Superior temporal gyrus (tissue), 1 donor: ENCODE measurements at regions not wholly inside any gene's neighbourhood (a gene's known extent, or its start where the extent isn't known, plus 50 kb on each side); places are given as distances from the start of the nearest gene placed in this dataset.

Source experiments
- DNase-seq: peaks from one replicate; pipeline ENCODE4 v3.0.0-alpha.2; 2016; ENCODE audit errors: extremely low spot score

DNA sequence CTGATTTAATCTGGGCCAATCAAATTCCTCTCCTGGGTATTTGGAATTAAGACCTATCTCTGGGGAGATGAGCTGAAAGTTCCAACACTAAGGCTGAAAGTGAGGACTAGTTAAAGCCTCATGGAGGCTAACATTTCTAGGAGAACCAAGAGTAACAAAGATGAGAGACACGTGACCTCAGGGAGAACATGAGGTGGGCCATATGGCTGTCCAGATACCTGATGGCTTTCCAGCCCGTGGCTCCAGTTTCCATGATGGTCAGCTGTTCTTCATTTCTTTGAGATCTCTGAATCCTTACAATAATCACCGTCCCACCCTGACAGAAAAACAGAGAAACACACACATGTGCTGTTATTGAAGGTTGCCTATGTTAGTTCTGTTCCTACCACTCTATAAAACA, 66.1 kb downstream of the LEPR start:
- no peak for DNase-seq

DNA sequence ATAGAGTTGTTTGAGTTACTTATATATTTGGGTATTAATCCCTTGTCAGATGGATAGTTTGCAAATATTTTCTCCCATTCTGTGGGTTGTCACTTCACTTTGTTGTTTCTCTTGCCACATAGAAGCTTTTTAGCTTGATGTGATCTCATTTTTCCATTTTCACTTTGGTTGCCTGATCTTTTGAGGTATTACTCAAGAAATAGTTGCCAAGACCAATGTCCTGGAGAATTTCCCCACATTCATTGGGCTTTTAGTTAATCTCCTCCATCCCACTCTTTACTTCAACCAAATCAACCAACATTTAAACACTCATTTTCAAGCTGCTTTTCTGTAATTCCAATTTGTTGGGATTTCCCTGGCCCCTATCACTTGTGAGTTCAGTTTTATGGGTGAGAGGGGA, 69.0 kb downstream of the LEPR start:
- DNase-seq: no peak

DNA sequence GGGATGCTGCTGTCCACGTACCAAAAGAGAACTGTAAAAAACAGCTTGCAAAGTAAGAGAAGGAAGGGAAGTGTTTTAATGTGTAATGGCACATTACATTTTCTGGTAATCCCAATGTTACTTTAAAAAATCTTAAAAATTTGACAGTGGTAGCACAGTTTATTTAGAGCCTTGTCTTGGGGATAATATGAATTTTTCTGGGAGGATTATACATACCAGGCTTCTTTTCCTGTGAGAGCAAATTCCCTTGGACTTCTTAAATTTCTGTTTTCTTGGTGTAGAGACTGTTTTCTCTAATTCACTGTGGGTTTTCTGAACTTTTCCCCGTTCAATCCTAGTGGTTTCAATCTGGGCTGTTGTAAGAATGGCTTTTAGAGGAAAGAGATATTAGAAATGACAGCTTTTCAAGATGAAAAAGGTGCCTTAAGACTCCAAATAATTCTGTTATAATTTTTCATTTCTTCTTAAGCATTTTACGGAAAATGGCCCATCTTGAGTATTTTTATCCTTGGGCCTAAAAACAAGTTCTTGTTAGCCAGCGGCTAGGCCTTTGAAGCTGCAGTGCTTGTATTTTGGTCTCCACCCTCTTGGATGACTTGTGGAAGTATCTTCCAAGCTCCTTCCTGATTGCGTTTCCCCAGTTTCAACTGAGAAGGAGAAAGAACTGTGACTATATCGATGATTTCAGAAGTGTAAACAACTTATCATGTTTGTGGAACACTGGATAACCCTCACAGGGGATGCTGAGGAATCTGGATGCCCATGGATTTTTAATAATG, 70.0 kb downstream of the LEPR start:
- DNase-seq: no peak

DNA sequence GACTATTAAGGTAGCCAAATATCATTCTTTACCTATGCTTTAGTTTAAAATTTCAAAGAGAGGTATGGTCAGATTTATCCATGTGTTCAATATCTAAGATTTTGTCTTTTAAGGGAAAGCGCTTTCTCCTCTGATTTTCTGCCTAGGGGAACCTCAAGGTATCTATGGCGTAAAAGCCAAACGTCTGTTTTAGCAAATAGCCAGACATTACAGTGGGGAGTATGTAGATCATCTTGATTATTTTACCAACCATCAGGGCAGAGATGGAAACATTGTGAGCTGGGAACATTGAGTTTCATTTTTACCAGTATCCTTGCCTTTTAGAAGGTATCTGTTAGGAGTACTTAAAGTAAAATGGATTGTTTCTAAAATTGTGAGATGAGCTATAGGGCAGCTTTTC, 71.0 kb downstream of the LEPR start:
- DNase-seq: no peak

DNA sequence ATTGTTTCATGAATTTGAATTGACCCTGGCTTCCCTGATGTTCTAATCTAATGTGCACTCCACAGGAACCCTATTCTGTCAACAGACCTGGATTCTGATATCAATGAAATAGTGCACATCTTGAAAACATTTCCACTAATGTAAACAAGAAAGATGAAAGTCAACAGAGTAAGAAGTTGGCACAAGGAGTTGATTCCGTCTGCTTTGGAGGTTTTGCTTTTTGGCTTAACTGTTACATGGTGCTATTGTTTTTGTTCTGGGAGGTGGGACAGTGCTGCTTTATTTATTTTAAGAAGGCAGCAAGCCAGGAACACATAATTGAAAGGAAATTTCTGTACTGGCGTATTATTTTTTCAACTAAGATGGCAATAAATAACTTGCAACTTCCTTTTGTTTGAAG, 73.3 kb downstream of the LEPR start:
- DNase-seq: no peak

DNA sequence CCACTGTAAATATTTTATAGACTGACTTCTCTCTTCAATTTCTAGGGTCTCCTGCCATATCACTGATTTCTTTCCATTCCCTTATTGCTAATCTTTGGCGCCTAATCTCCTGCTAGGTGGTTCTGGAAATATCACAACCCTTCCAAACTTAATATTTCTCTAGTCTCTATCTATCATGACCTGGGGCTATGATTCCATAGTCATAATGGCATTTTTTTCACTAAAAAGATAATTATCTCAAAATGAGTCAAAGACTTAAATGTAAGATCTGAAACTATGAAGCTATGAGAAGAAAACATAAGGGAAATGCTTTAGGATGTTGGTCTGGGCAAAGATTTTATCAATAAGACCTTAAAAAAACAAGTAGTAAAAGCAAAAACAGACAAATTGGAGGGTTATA, 74.2 kb downstream of the LEPR start:
- no peak for DNase-seq

DNA sequence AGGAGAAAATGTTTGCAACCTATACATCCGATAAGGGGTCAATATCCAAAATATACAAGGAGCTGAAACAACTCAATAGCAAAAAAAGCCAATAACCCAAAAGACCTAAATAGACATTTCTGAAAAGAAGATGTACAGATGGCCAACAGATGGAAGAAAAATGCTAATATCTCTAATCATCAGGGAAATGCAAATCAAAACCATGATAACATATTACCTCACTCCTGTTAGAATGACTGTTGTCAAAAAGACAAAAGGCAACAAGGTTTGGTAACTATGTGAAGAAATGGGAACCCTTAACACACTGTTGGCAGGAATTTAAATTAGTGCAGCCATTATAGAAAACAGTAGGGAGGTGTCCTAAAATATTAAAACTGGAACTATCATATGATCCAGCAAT, 74.7 kb downstream of the LEPR start:
- no peak for DNase-seq

DNA sequence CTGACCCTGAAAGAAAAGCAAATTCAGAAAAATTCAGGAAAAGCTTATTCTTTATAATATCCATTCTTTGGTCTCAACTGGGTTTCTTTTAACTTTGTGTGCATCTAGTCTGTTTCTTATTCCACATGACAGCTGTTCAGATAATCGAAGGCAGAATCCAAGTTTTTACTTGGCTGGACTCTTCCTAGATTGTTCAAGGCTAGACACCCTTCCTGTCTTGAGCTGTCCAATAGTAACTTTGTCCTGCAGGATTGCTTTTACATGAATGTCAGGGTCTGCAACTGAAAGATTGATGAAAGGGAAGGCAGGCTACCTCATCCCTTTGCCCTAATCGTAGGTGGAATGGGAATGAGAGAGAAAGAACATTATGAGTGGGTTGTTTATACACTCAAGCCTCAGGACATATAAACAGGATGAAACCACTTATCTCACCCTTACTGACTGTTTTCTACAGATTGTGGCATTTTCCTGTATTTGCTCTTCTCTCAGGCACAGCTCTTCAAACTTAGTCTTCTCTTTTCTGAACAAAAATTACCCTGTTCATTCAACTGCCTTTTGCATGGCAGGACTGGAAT, 76.9 kb downstream of the LEPR start:
- DNase-seq: no peak

DNA sequence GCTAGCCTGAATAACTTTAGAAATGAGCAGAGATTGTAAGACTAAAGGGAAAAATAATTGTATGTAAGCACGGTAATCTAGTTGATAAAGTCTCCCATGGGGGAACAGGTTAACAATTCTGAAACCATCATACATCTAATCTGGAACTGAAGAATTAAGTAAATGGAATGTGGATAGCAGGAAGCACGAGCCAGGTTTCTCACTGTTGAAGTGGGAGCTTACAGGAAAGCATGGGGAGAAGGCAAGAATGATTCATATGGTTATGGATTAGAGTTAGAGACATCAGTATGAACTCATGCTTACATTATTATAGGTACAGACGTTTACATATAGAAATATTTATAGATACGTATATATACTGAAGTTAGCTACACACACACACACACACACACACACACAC, 83.0 kb downstream of the LEPR start:
- DNase-seq: no peak

DNA sequence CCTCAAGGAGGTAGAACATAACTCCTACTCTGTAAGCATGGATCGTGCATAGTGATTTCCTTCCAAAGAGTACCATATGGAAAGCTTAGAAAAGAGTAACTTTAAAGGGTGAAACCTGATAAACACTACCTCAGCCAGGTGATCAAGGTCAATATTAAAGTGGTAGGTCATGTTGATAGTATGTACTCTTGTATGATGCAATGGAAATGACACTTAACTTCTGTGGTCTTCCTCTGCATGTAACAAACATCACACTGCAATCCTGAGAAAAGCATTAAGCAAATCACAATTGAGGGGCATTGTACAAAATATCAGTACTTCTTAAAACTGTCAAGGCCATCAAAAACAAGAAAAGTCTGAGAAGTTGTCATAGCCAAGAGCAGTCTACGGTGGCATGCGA, 83.8 kb downstream of the LEPR start:
- DNase-seq: no peak

DNA sequence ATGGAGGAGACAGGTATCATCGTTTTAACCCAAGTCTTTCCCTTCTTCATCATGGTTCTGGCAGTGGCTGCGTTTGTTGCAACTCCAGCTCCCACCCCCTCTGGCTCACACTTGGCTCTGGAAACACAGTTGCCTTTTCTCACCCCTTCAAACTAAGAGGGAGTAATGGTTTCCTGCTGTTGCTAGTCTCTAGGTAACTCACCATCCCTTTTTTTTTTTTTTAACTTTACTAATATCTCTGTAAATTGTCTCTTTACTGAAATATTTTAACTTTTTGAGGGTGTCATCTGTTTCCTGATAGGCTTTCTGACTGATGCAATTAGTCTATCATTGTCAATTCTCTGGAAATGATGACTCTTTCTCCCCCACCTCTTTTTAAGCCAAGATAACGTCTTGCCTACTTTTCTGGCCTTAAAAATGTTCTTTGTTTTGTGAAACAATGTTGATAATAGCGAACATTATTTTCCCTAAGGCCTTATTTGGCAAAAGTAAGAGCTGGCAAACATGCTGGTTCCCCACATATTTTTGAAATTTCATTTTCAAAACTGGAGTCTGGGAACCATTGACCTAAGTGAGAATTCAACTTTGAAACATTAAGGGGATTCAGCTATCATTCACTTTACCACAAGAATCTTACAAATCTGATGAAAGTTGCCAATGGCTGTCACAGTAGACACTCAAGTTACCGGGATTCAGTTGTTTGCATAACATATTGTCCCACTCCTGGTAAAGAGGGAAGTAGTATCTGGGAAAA, 85.3 kb downstream of the LEPR start:
- no peak for DNase-seq

DNA sequence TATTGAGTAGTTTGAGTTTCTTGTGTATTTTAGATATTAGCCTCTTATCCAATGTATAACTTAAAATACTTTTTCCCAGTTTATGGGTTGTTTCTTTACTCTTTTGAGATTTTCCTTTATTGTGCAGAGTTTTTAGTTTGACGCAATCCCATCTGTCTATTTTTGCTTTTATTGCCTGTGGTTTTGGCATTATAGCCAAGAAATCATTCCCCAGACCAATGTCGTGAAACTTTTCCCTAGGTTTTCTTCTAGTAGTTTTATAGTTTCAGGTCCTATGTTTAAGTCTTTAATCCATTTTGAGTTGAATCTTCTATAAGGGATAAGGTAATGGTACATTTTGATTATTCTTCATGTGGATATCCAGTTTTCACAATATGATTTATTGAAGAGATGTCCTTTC, 87.6 kb downstream of the LEPR start:
- DNase-seq: no peak

DNA sequence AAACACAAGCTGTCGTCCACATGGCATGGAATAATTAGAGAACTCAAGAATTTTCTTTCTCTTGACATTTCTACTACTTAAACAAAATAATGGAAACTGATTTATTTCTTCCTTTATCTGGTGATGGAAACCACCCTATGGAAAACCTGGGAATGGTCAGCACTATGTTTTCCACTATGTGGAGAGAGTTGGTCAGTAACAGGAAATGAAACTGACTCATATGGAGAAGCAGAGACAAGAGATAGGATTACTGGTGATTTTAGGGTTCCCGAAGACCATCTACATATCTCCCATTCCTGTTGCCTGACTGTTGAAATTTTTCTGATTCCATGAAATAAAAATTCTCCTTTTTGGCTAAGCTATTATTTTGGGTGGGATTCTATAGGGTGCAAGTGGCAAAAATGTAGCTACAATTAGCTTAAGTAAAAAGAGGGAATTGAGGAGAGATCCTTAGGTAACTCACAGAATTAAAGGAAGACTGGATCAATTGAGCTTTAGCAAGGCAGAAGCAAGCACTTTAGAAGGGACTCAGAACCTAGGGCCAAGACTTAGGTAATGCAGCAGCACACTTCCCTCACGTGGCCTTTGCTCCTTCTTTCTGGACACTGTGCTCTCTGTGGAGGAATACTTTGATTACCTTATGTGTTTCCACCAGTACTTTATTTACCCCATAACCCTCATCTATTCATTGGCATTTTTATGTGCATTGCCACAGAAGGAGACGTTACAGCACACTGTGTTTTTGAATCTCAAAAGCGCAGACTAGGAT, 89.6 kb downstream of the LEPR start:
- no peak for DNase-seq

DNA sequence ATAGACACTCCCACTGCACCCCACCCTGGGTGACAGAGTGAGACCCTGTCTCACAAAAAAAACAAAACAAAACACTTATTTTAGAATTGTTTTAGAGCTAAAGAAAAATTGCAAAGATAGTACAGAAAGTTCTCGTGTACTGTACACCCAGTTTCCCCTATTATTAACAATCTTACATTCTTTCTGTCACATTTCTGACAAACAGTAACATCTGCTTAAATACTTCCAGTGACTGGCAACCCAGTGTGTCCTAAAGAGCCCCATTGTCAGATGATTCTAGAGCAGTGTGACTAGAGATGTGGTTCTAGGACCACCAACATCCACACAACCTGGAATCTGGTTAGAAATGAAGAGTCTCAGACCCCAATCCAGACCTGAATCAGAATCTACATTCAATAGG, 90.5 kb downstream of the LEPR start:
- DNase-seq: no peak

DNA sequence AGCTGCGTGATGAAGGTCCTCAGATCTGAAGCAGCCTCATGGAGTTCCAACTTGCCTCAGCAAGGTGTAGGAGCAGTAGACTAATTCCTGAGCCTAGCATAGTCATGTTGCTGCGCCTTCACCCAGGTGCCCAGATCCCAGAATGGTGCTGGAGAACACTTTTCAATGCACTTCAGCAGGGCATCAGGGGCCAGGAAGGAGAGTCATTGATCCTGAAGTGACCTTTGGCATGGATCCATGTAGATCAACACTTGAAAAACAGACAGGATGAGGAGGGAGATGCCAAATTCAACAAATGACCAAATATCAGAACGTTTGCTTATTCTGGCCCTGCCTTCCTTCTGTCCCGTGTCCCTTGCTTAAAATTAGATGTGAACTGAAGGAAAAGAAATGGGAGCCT, 91.9 kb downstream of the LEPR start:
- no peak for DNase-seq

DNA sequence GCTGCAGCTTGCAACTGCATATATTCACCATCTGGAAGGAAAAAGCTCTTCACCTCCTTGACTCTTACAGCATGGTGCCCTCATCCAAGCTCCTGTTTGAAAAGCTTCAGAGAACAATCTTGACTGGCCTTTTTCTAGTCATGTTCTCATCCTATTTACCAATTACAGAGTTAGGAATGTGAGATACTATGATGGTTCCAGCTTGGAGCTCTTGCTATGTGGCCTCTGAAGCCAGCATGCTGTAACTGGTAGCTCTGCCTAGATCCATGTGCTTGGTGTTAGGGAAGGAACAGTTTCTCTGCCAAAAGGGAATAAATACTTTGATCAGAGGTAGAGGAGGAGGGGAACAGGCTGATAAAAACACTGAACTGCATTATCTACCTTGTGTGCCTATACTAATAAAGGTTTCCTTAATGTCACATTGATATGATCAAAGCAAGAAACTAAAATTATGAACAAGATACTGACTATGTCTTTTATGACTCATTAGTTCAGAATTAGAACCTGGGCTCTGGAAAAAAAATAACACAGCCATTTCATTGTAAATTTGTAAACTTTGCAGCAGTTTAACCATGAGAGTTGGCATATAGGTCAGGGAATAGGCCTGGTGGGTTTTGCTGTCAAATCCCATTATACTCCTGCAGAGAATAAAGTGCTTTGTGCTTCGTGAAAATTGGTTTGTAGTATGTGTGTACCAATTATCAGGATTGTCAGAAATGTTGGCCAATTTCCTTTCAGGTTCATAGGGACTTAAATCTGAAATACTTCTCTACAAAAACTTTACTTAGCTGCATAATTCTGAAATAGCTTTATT, 92.7 kb downstream of the LEPR start:
- no peak for DNase-seq

DNA sequence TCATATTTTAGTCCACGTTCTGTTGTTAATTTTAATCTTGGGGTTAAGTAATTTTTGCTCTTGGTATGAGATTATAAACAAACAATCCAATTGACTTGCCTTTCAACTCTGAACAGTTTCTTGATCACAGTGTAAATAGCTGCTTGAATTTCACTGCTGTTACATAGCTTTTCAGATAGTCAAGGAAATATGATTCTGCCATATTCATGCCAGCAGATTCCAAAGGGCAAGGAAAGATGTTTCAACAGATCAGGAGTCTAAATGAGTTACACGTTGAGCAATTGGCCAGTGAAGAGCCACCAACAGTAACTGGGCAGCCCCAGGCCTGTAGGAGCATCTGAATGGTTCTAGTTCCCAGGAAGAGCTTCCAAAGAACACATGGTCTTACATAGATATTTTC, 93.6 kb downstream of the LEPR start:
- DNase-seq: no peak

DNA sequence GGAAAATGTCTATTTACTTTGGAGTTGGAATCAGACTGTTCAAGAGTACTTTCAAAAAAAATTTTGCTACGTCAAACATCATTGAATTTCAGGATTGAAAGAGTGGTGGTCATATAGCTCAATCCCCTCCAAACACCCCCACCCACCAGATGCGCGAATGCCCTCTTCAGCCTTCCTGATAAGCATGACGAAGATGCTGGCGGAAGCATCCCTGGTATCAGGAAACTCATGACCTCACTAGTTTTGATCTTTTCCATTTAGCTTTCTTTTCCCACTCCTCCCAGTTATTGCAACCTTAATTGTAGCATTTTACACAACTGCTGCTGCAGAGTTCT, 104.4 kb downstream of the LEPR start:
- DNase-seq: no peak

DNA sequence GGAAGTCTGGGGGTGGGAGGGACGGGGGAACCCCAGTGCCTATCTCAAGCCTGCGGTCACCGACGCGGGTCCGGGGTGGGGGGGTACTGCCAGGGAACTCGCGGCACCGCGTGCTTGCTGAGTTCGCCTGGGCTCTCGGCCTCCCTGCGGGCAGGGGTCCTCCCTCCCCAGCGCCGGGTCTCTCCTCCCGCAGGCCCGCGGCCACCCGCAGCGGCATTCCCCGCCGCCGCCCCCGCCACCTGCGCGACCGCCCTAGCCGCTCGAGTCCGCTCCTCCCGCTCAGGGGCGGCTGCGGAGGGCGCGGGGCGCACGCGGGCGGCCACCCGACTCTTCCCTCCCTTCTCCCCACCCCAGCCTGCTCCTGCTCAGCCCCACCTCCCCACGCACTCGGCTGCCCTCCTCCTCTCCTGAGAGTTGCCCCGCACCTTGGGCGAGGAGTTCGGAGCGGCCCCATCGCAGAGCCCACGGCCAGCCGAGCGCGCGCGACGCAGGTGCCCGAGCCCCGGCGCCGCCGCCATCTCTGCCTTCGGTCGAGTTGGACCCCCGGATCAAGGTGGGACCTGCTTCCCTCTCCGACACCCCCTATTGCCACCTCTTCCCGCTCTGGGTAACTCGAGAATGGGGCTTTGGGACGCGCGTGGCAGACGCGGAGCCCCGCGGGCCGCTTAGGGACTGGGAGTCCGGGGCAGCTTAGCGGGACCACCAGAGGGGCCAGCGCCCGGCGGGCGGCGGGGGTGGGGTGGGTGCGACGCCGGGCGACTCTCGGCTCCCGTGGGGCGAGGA, 105.0 kb downstream of the LEPR start:
- no peak for DNase-seq

DNA sequence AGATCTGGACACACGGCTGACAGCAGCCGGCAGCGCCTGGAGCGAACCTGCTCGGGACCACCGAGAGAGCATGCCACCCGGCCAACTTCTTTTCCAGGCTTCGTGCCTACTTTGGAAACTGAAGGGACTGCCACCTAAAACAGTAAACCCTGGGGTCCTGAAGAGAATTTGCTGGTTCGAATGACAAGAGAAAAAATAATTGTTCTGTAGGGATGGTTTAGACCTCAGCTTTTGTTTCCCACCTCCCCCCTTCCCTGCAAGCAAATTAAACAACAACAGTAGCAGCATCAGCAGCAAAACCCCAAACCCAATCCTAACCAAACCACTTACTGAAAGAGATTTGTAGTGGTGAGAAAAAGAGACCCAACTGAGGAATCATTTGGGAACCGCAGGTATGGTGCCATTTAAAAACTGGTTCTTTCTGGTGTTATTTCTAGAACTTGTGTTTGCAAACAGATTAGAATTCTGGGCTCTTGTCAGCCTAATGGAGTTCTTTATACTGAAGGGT, 105.6 kb downstream of the LEPR start:
- no peak for DNase-seq

DNA sequence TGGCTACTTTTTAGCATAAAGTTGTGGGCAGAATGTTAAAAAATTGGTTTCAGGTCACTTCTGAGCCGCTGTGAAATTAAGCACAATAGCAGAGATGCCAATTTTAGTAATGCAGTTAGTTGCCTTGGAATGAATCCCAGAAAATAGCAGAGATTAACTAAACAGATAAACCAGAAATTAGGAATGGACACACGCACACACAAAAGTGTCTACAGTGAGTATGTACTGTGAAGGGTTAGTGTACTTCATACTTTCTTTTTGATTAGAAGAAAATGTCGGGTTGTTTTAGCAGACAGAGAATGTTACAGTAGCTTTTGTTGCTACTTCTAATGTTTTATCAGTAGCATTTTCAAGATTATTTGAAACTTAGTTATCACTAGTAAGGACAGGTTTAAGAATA, 106.7 kb downstream of the LEPR start:
- DNase-seq: no peak
